ENCODE measurements at regions not wholly inside any gene's neighbourhood (a gene's known extent, or its start where the extent isn't known, plus 50 kb on each side); places are given as distances from the start of the nearest gene placed in this dataset.

GRCh38 chr18:54750350-54750749 lies 77.9 kb upstream of the RAB27B start:
- ATAC-seq = no peak
- CTCF ChIA-PET = no interaction called here

GRCh38 chr18:54752185-54752584 lies 76.1 kb upstream of the RAB27B start:
- Mint-ChIP-seq H3K4me3 (no peak overlapping the region), H3K27ac (no peak overlapping the region), H3K27me3 (peaks cover 5% of the 10 kb centered on the region), H3K9me3 (no peaks in the 10 kb centered on the region), H3K4me1 (ENCODE audit: low read depth) (no peaks in the 10 kb centered on the region), H3K36me3 (ENCODE audit: low read depth) (no peaks in the 10 kb centered on the region)
- intact Hi-C loops (cut with micrococcal nuclease) = no loop called here
- POLR2A ChIA-PET = no interaction called here
- CTCF ChIA-PET = no interaction called here
- TF ChIP-seq CTCF (IDR thresholded peaks at IDR 0.05) = no peak
- DNase-seq (no peak), ATAC-seq (no peak)

More at GRCh38 chr18:54750350-54750749, 77.9 kb upstream of the RAB27B start:
- no peak for DNase-seq
- intact Hi-C loops (cut with micrococcal nuclease) = no loop called here
- Mint-ChIP-seq H3K4me1 (ENCODE audit: low read depth) (no peaks in the 10 kb centered on the region), H3K27me3 (peaks cover 5% of the 10 kb centered on the region), H3K9me3 (no peaks in the 10 kb centered on the region), H3K4me3 (no peak overlapping the region), H3K36me3 (ENCODE audit: low read depth) (no peaks in the 10 kb centered on the region), H3K27ac (no peak overlapping the region)
- TF ChIP-seq CTCF (IDR thresholded peaks at IDR 0.05) = no peak
- POLR2A ChIA-PET = no interaction called here

GRCh38 chr18:54755456-54755855 lies 72.8 kb upstream of the RAB27B start:
- no peak for TF ChIP-seq CTCF (IDR thresholded peaks at IDR 0.05)
- no peak for ATAC-seq
- intact Hi-C loops (cut with micrococcal nuclease) = no loop called here
- Mint-ChIP-seq H3K4me1 (ENCODE audit: low read depth) (no peaks in the 10 kb centered on the region), H3K4me3 (no peak overlapping the region), H3K27ac (no peak overlapping the region), H3K9me3 (no peaks in the 10 kb centered on the region), H3K27me3 (peaks cover 5% of the 10 kb centered on the region), H3K36me3 (ENCODE audit: low read depth) (no peaks in the 10 kb centered on the region)
- ChIA-PET CTCF (interaction anchor here (1.0 kb wide), 1 partner anchor 197 kb away, joined by 4 read pairs; no protein-coding TSS in a partner anchor), POLR2A (no interaction called here)
- DNase-seq = no peak

GRCh38 chr18:54762386-54762785 lies 65.9 kb upstream of the RAB27B start:
- peaks cover 3% of the 10 kb centered on the region for H3K27me3 Mint-ChIP-seq
- ChIA-PET POLR2A (no interaction called here), CTCF (no interaction called here)
- H3K36me3 Mint-ChIP-seq (ENCODE audit: low read depth) = no peaks in the 10 kb centered on the region
- no peaks in the 10 kb centered on the region for H3K4me1 Mint-ChIP-seq (ENCODE audit: low read depth)
- H3K4me3 Mint-ChIP-seq = no peak overlapping the region
- TF ChIP-seq CTCF (IDR thresholded peaks at IDR 0.05) = no peak
- no peak for ATAC-seq
- DNase-seq = no peak
- H3K9me3 Mint-ChIP-seq = no peaks in the 10 kb centered on the region
- no peak overlapping the region for H3K27ac Mint-ChIP-seq
- intact Hi-C loops (cut with micrococcal nuclease) = no loop called here

GRCh38 chr18:54764786-54765185 lies 63.5 kb upstream of the RAB27B start:
- H3K27ac Mint-ChIP-seq = no peak overlapping the region
- peaks cover 3% of the 10 kb centered on the region for H3K27me3 Mint-ChIP-seq
- no peak for TF ChIP-seq CTCF (IDR thresholded peaks at IDR 0.05)
- ATAC-seq = no peak
- no peaks in the 10 kb centered on the region for H3K36me3 Mint-ChIP-seq (ENCODE audit: low read depth)
- intact Hi-C loops (cut with micrococcal nuclease) = no loop called here
- no peaks in the 10 kb centered on the region for H3K4me1 Mint-ChIP-seq (ENCODE audit: low read depth)
- no peaks in the 10 kb centered on the region for H3K9me3 Mint-ChIP-seq
- H3K4me3 Mint-ChIP-seq = no peak overlapping the region
- ChIA-PET POLR2A (no interaction called here), CTCF (no interaction called here)
- DNase-seq = no peak

Measured in activated CD8-positive, alpha-beta T cell treated with anti-CD3 and anti-CD28 coated beads for 36 hours (primary cell).